ENCODE measurements at regions not wholly inside any gene's neighbourhood (a gene's known extent, or its start where the extent isn't known, plus 50 kb on each side); places are given as distances from the start of the nearest gene placed in this dataset.

GRCh38 chr2:196584903-196585302 is 54.6 kb upstream of the CCDC150 start:
- Histone ChIP-seq H3K27me3 (no peaks in the 10 kb centered on the region), H3K36me3 (no peaks in the 10 kb centered on the region), H3K27ac (no peak overlapping the region), H3K4me1 (no peaks in the 10 kb centered on the region), H3K4me3 (no peak overlapping the region), H3K9me3 (replicated peaks) (no peaks in the 10 kb centered on the region)
- DNase-seq: no peak

GRCh38 chr2:196586511-196586991 is 53.0 kb upstream of the CCDC150 start:
- H3K4me3 ChIP-seq: no peak overlapping the region
- peaks cover 5% of the 10 kb centered on the region for H3K4me1 ChIP-seq

GRCh38 chr2:196587056-196587455 is 52.5 kb upstream of the CCDC150 start:
- Histone ChIP-seq H3K4me1 (peaks cover 8% of the 10 kb centered on the region), H3K4me3 (no peak overlapping the region), H3K27ac (no peak overlapping the region), H3K36me3 (no peaks in the 10 kb centered on the region), H3K9me3 (replicated peaks) (no peaks in the 10 kb centered on the region), H3K27me3 (no peaks in the 10 kb centered on the region)
- no peak for DNase-seq

More at GRCh38 chr2:196586511-196586991, 53.0 kb upstream of the CCDC150 start:
- H3K27me3 ChIP-seq: no peaks in the 10 kb centered on the region
- no peaks in the 10 kb centered on the region for H3K36me3 ChIP-seq
- no peaks in the 10 kb centered on the region for H3K9me3 ChIP-seq (replicated peaks)
- no peak overlapping the region for H3K27ac ChIP-seq
- DNase-seq: peak in 1 of 2 experiments; percentile 6

GRCh38 chr2:196587739-196588138 is 51.8 kb upstream of the CCDC150 start:
- no peak overlapping the region for H3K27ac ChIP-seq
- no peaks in the 10 kb centered on the region for H3K27me3 ChIP-seq
- H3K9me3 ChIP-seq (replicated peaks): no peaks in the 10 kb centered on the region
- H3K4me3 ChIP-seq: no peak overlapping the region
- DNase-seq: no peak
- H3K4me1 ChIP-seq: peaks cover 8% of the 10 kb centered on the region
- no peaks in the 10 kb centered on the region for H3K36me3 ChIP-seq

- no peaks in the 10 kb centered on the region for H3K36me3 ChIP-seq
- no peaks in the 10 kb centered on the region for H3K27me3 ChIP-seq
- no peak for DNase-seq
- no peak overlapping the region for H3K27ac ChIP-seq
- H3K4me1 ChIP-seq: peaks cover 8% of the 10 kb centered on the region
- H3K9me3 ChIP-seq (replicated peaks): no peaks in the 10 kb centered on the region
- no peak overlapping the region for H3K4me3 ChIP-seq
These were observed 50.1 kb upstream of the CCDC150 start for GRCh38 chr2:196589419-196589818.

All from SJCRH30 (cell line).